ENCODE measurements at regions not wholly inside any gene's neighbourhood (a gene's known extent, or its start where the extent isn't known, plus 50 kb on each side); places are given as distances from the start of the nearest gene placed in this dataset.

DNA sequence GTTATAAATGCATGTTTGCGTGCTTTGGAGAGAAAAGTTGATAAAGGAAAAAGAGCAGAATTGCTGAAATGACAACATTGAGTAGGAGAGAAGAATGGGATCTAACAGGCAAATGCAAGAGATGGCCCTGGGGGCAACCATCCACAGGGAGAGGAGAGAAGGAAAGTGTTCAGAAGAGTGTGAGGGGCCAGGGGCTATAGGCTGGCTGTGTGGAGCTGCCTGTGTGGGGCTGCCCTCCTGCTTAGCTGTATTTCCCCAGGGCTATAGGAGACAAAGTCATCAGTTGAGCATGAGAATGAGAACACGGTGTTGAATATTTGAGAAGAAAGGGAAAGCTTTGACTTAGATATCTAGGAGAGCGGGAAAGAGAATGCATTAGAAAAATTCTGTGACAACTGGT is 572.0 kb downstream of the SOX11 start:
- Histone ChIP-seq H3K79me2 (ENCODE audit: control insufficient read depth in 1 of 2, insufficient read depth in 2 of 2, low read length in 2 of 2) (no peaks in the 10 kb centered on the region), H3K9ac (replicated peaks in 1 of 4; ENCODE audit: extremely low read depth in 1 of 4, low read depth in 3 of 4, low read length in 3 of 4) (no peak overlapping the region), H4K5ac (ENCODE audit: insufficient read length, low read depth, low read length) (no peak overlapping the region), H3K4me1 (replicated peaks in 1 of 4; ENCODE audit: control insufficient read depth in 3 of 4, insufficient read depth in 4 of 4, low read length in 3 of 4) (no peaks in the 10 kb centered on the region), H3K4me2 (ENCODE audit: insufficient read depth in 1 of 2, low read depth in 2 of 2, low read length in 2 of 2) (no peak overlapping the region), H3K4me3 (ENCODE audit: extremely low read depth in 1 of 4, insufficient read depth in 2 of 4, low read depth in 3 of 4, low read length in 4 of 4) (no peak overlapping the region), H3K18ac (ENCODE audit: extremely low read depth, low read length) (no peak overlapping the region), H3K36me3 (ENCODE audit: control insufficient read depth in 2 of 4, insufficient read depth in 4 of 4, low read length in 3 of 4) (no peaks in the 10 kb centered on the region), H3K56ac (replicated peaks; ENCODE audit: insufficient read length, low read depth, low read length) (no peak overlapping the region), H2AFZ (ENCODE audit: low read length) (0 out of 2 replicates have a peak overlapping the region, but pooled peaks have one; percentile 5), H3K4ac (replicated peaks; ENCODE audit: insufficient read length, low read depth, low read length) (no peak overlapping the region), H3K23me2 (ENCODE audit: low read depth, low read length) (no peaks in the 10 kb centered on the region), H4K20me1 (replicated peaks in 1 of 2; ENCODE audit: control insufficient read depth in 1 of 2, insufficient read depth in 2 of 2, low read length in 2 of 2) (no peaks in the 10 kb centered on the region), H3K27ac (ENCODE audit: low read depth, low read length) (no peak overlapping the region), H3K23ac (ENCODE audit: insufficient read length) (no peak overlapping the region), H2BK15ac (ENCODE audit: low read length) (no peak overlapping the region), H2BK120ac (replicated peaks; ENCODE audit: low read depth, low read length) (no peak overlapping the region), H4K91ac (replicated peaks; ENCODE audit: insufficient read length, low read length) (no peak overlapping the region), H3K9me3 (ENCODE audit: insufficient read depth in 2 of 2, low read depth in 1 of 2, low read length in 1 of 2) (peaks cover 3 to 8% of the 10 kb centered on the region in 2 experiments; a peak in 1 of 4 replicates), H3K27me3 (replicated peaks in 1 of 4; ENCODE audit: control insufficient read depth in 3 of 4, extremely low read depth in 1 of 4, insufficient read depth in 3 of 4, low read length in 3 of 4) (no peaks in the 10 kb centered on the region), H2AK5ac (ENCODE audit: low read depth, low read length) (no peak overlapping the region), H2BK5ac (ENCODE audit: low read depth, low read length) (no peak overlapping the region), H3K79me1 (ENCODE audit: low read depth, low read length) (no peaks in the 10 kb centered on the region), H3K14ac (ENCODE audit: insufficient read length) (no peak overlapping the region), H4K8ac (ENCODE audit: extremely low read depth, insufficient read depth, low read length) (no peak overlapping the region), H2BK20ac (ENCODE audit: low read length) (no peak overlapping the region), H2BK12ac (ENCODE audit: low read depth, low read length) (no peak overlapping the region)
- ChIA-PET POLR2A (ENCODE audit: partially characterized antibody) (no interaction called here), CTCF (ENCODE audit: partially characterized antibody) (no interaction called here)
- DNase-seq (ENCODE audit: low read depth in 1 of 2, low spot score in 2 of 2) (no peak), FAIRE-seq (no peak)
- 86% methylated on average over 3 of the region's 3 CpGs; no CpG with 5 or more reads in 1 of the 2 experiments for WGBS, 2 experiments (ENCODE audit: extremely low coverage in 1 of 2, insufficient coverage in 1 of 2, insufficient read length in 1 of 2, insufficient replicate concordance in 2 of 2, low coverage in 1 of 2, low lambda C conversion rate in 2 of 2, missing lambda C conversion rate in 1 of 2)
- TF ChIP-seq KDM4A (IDR thresholded peaks at IDR 0.05; ENCODE audit: low read depth, low read length, severe bottlenecking) = no peak
- TF ChIP-seq, protein P1, sequence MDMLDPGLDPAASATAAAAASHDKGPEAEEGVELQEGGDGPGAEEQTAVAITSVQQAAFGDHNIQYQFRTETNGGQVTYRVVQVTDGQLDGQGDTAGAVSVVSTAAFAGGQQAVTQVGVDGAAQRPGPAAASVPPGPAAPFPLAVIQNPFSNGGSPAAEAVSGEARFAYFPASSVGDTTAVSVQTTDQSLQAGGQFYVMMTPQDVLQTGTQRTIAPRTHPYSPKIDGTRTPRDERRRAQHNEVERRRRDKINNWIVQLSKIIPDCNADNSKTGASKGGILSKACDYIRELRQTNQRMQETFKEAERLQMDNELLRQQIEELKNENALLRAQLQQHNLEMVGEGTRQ (IDR thresholded peaks at IDR 0.05; ENCODE audit: low read length) = no peak
- TF ChIP-seq SUZ12 (IDR thresholded peaks at IDR 0.05; ENCODE audit: low read length) = no peak
- no peak for TF ChIP-seq ASH2L (IDR thresholded peaks at IDR 0.05; ENCODE audit: low read length)
- no peak for TF ChIP-seq RFX5 (IDR thresholded peaks at IDR 0.05; ENCODE audit: borderline replicate concordance, low read depth, low read length)
- TF ChIP-seq TBP (IDR thresholded peaks at IDR 0.05; ENCODE audit: low read depth, low read length) = no peak
- TF ChIP-seq SRF (IDR thresholded peaks at IDR 0.05; ENCODE audit: low read depth, low read length) = no peak
- TF ChIP-seq YY1 (IDR thresholded peaks at IDR 0.05; ENCODE audit: low read depth, low read length) = no peak
- no peak for TF ChIP-seq RXRA (IDR thresholded peaks at IDR 0.05; ENCODE audit: insufficient read depth, low read depth, low read length)
- no peak for TF ChIP-seq SP4 (IDR thresholded peaks at IDR 0.05; ENCODE audit: low read length)
- TF ChIP-seq POLR2AphosphoS5 (IDR thresholded peaks at IDR 0.05; ENCODE audit: low read depth, low read length) = no peak
- TF ChIP-seq RBBP5 (IDR thresholded peaks at IDR 0.05; ENCODE audit: borderline replicate concordance, low read depth, low read length) = no peak
- no peak for TF ChIP-seq GABPA (IDR thresholded peaks at IDR 0.05; ENCODE audit: borderline replicate concordance, insufficient read depth, low read length)
- TF ChIP-seq SIRT6 (IDR thresholded peaks at IDR 0.05; ENCODE audit: low read length) = no peak
- no peak for TF ChIP-seq FOSL1 (IDR thresholded peaks at IDR 0.05; ENCODE audit: insufficient read depth, low read depth, low read length)

All from H1 (cell line).